ENCODE measurements at regions not wholly inside any gene's neighbourhood (a gene's known extent, or its start where the extent isn't known, plus 50 kb on each side); places are given as distances from the start of the nearest gene placed in this dataset.
"Not testable (repeated sequence)": the region's sequence is repeated elsewhere in the genome, so short reads cannot be mapped to it uniquely, and the experiment has no call there.

GRCh38 chr2:22984152-22984551 is 400.8 kb upstream of the KLHL29 start:
- TF ChIP-seq POLR2AphosphoS5 (IDR thresholded peaks at IDR 0.05; ENCODE audit: borderline replicate concordance, low read depth, low read length); EZH2 (IDR thresholded peaks at IDR 0.05); FOXP2 (optimal IDR thresholded peaks at IDR 0.05; ENCODE audit: control extremely low read depth, extremely low read length, insufficient read depth): not testable (repeated sequence)

Measured in SK-N-MC (cell line).